ENCODE measurements at regions not wholly inside any gene's neighbourhood (a gene's known extent, or its start where the extent isn't known, plus 50 kb on each side); places are given as distances from the start of the nearest gene placed in this dataset.

DNA sequence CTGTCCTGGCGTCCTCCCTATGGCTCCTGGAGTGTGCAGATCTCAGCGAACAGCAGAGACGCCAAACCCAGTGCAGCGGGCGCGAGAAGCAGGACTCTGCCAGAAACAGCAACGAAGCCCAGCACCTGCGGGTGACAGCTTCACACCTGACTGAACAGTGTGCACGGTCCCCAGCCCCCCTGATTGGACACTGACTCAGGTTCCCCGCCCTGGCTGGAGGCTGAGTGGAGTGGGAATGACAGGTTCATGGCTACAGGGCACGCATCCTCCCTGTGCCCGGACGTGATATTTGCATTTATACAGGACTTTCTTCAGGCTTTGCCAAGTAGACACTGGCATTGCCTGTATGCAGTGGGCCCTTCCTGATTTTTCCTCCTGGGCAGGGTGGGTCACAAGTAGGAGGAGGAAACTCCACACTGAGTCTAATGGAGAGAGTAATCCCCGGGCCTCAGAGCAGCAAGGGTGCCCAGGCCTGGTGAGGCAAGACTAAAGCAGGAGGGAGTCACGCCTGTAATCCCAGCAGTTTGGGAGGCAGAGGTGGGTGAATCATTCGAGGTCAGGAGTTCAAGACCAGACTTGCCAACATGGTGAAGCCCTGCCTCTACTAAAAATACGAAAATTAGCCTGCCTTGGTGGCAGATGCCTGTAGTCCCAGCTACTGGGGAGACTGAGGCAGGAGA lies 71.6 kb downstream of the ASCL4 start:
- TF ChIP-seq YY1 (IDR thresholded peaks at IDR 0.05; ENCODE audit: insufficient read depth, insufficient read length) (no peak), ZNF274 (IDR thresholded peaks at IDR 0.05; ENCODE audit: low read depth, low read length) (no peak), SUZ12 (IDR thresholded peaks at IDR 0.05; ENCODE audit: extremely low read depth, insufficient read depth, insufficient read length) (no peak)
- peaks cover 9% of the 10 kb centered on the region; the same call in 1 of the 2 replicates for H3K9me3 ChIP-seq (ENCODE audit: insufficient read depth, low read length)
- no peak overlapping the region for H3K4me3 ChIP-seq (ENCODE audit: insufficient read length, low read depth)
- H3K27me3 ChIP-seq (ENCODE audit: insufficient read depth, insufficient read length): peaks cover 59% of the 10 kb centered on the region
- H3K9ac ChIP-seq (ENCODE audit: insufficient read length, low read depth): no peak overlapping the region
- no peaks in the 10 kb centered on the region for H3K36me3 ChIP-seq (ENCODE audit: insufficient read depth, insufficient read length, low read length)
- H3K4me1 ChIP-seq (ENCODE audit: insufficient read depth, insufficient read length): peaks cover 4% of the 10 kb centered on the region
- DNase-seq (ENCODE audit: low read depth, low spot score): no peak

DNA sequence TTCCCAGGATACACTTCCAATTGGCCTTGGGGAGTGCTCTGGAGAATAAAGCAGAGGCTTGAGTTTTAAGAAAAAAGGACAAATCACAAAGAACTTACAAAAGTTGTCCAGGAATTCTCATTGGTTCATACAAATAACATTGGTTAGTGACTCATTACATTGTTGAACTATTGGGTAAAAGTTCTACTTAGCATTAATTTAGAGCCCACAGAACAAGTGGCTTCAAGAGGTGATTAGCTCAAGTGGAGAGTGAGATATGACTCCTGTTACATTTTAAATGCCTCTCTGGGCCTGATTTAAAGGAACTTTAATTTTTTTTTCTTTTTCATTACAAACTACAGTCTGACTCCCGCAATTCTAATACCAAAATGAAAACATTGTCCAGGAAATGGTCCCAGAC lies 72.9 kb downstream of the ASCL4 start:
- no peaks in the 10 kb centered on the region for H3K36me3 ChIP-seq (ENCODE audit: insufficient read depth, insufficient read length, low read length)
- TF ChIP-seq ZNF274 (IDR thresholded peaks at IDR 0.05; ENCODE audit: low read depth, low read length) (no peak), YY1 (IDR thresholded peaks at IDR 0.05; ENCODE audit: insufficient read depth, insufficient read length) (no peak), SUZ12 (IDR thresholded peaks at IDR 0.05; ENCODE audit: extremely low read depth, insufficient read depth, insufficient read length) (no peak)

DNA sequence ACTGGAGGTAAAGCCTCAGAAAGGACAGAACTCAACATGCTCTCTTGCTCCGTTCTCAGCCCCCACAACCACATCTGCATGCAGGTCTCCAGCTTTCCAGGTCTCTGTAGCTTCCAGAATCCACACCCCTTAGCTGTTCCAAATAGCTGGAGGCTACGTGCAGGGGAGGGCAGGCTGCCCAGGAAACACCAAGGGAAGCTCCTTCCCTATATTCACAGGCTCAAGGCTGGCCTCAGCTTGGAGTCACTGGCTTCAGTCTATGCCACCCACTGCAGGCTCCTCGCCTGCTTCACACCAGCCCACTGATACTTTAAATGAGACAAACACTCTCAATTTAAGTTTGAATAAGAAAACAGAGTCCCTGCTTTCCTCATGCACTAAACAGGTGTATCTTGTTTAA lies 73.3 kb downstream of the ASCL4 start:
- DNase-seq (ENCODE audit: low read depth, low spot score): no peak
- Histone ChIP-seq H3K4me1 (ENCODE audit: insufficient read depth, insufficient read length) (peaks cover 4% of the 10 kb centered on the region), H3K9ac (ENCODE audit: insufficient read length, low read depth) (no peak overlapping the region), H3K4me3 (ENCODE audit: insufficient read length, low read depth) (no peak overlapping the region), H3K9me3 (ENCODE audit: insufficient read depth, low read length) (peaks cover 9% of the 10 kb centered on the region; the same call in 1 of the 2 replicates), H3K27me3 (ENCODE audit: insufficient read depth, insufficient read length) (peaks cover 43% of the 10 kb centered on the region), H3K36me3 (ENCODE audit: insufficient read depth, insufficient read length, low read length) (no peaks in the 10 kb centered on the region)
- TF ChIP-seq YY1 (IDR thresholded peaks at IDR 0.05; ENCODE audit: insufficient read depth, insufficient read length) (no peak), ZNF274 (IDR thresholded peaks at IDR 0.05; ENCODE audit: low read depth, low read length) (no peak), SUZ12 (IDR thresholded peaks at IDR 0.05; ENCODE audit: extremely low read depth, insufficient read depth, insufficient read length) (no peak)

More for the DNA sequence above, 72.9 kb downstream of the ASCL4 start:
- Histone ChIP-seq H3K9me3 (ENCODE audit: insufficient read depth, low read length) (peaks cover 9% of the 10 kb centered on the region; the same call in 1 of the 2 replicates), H3K9ac (ENCODE audit: insufficient read length, low read depth) (no peak overlapping the region), H3K4me3 (ENCODE audit: insufficient read length, low read depth) (no peak overlapping the region), H3K27me3 (ENCODE audit: insufficient read depth, insufficient read length) (peaks cover 47% of the 10 kb centered on the region), H3K4me1 (ENCODE audit: insufficient read depth, insufficient read length) (peaks cover 4% of the 10 kb centered on the region)
- DNase-seq (ENCODE audit: low read depth, low spot score): no peak

DNA sequence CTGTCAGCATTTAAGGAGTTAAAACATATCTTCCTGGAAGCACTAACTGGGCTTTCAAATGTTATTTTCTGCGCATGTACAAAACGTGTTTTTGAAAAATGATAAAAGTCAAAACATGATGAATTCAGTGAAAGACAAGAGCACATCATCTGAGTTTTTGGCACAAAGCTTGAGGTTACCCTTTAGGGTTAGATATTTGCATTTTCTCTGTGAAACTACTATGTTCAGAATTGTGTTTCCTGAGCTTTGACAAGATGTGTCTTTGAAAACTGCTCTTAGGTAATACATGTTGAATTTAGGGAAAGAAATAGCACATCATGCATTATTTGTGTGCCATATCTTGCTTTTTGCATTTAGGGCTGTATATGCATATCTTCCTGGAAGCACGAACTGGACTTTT lies 79.0 kb downstream of the ASCL4 start:
- DNase-seq (ENCODE audit: low read depth, low spot score): no peak
- Histone ChIP-seq H3K9ac (ENCODE audit: insufficient read length, low read depth) (no peak overlapping the region), H3K9me3 (ENCODE audit: insufficient read depth, low read length) (peaks cover 9% of the 10 kb centered on the region; the same call in 1 of the 2 replicates), H3K27me3 (ENCODE audit: insufficient read depth, insufficient read length) (no peaks in the 10 kb centered on the region), H3K36me3 (ENCODE audit: insufficient read depth, insufficient read length, low read length) (no peaks in the 10 kb centered on the region), H3K4me3 (ENCODE audit: insufficient read length, low read depth) (no peak overlapping the region), H3K4me1 (ENCODE audit: insufficient read depth, insufficient read length) (no peaks in the 10 kb centered on the region)
- TF ChIP-seq SUZ12 (IDR thresholded peaks at IDR 0.05; ENCODE audit: extremely low read depth, insufficient read depth, insufficient read length): no peak
- no peak for TF ChIP-seq YY1 (IDR thresholded peaks at IDR 0.05; ENCODE audit: insufficient read depth, insufficient read length)
- TF ChIP-seq ZNF274 (IDR thresholded peaks at IDR 0.05; ENCODE audit: low read depth, low read length): no peak

DNA sequence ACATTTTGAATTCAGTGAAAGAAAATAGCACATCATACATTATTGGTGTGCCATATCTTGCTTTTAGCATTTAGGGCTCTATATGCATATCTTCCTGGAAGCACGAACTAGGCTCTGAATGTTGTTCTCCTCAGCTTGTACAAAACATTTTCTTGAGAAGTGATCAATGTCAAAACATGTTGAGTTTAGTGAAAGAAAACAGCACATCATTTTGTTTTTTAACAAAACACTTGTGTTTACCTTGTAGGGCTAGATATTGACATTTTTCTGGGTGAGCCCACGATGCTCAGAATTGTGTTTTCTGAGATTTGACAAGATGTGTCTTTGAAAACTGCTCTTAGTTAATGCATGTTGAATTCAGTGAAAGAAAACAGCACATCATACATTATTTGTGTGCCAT lies 81.0 kb downstream of the ASCL4 start:
- TF ChIP-seq YY1 (IDR thresholded peaks at IDR 0.05; ENCODE audit: insufficient read depth, insufficient read length): no peak
- no peak for TF ChIP-seq ZNF274 (IDR thresholded peaks at IDR 0.05; ENCODE audit: low read depth, low read length)
- no peak for TF ChIP-seq SUZ12 (IDR thresholded peaks at IDR 0.05; ENCODE audit: extremely low read depth, insufficient read depth, insufficient read length)
- no peaks in the 10 kb centered on the region for H3K27me3 ChIP-seq (ENCODE audit: insufficient read depth, insufficient read length)

DNA sequence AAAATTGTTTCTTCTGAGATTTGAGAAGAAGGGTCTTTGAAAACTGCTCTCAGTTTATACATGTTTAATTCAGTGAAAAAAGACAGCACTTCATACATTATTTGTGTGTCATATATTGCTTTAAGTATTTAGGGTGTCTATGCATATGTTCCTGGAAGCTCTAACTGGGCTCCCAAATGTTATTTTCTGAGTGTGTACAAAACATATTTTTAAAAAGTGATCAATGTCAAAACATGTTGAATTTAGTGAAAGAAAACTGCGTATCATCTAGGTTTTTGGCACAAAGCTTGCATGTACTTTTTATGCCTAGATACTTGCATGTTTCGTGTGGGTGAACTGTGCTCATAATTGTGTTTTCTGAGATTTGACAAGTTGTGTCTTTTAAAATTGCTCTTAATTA lies 81.6 kb downstream of the ASCL4 start:
- no peak for DNase-seq (ENCODE audit: low read depth, low spot score)
- Histone ChIP-seq H3K4me1 (ENCODE audit: insufficient read depth, insufficient read length) (no peaks in the 10 kb centered on the region), H3K9ac (ENCODE audit: insufficient read length, low read depth) (no peak overlapping the region), H3K4me3 (ENCODE audit: insufficient read length, low read depth) (no peak overlapping the region), H3K36me3 (ENCODE audit: insufficient read depth, insufficient read length, low read length) (no peaks in the 10 kb centered on the region), H3K9me3 (ENCODE audit: insufficient read depth, low read length) (no peaks in the 10 kb centered on the region), H3K27me3 (ENCODE audit: insufficient read depth, insufficient read length) (peaks cover under 1% of the 10 kb centered on the region)
- TF ChIP-seq SUZ12 (IDR thresholded peaks at IDR 0.05; ENCODE audit: extremely low read depth, insufficient read depth, insufficient read length) (no peak), YY1 (IDR thresholded peaks at IDR 0.05; ENCODE audit: insufficient read depth, insufficient read length) (no peak), ZNF274 (IDR thresholded peaks at IDR 0.05; ENCODE audit: low read depth, low read length) (no peak)

More for the DNA sequence above, 81.0 kb downstream of the ASCL4 start:
- Histone ChIP-seq H3K36me3 (ENCODE audit: insufficient read depth, insufficient read length, low read length) (no peaks in the 10 kb centered on the region), H3K4me3 (ENCODE audit: insufficient read length, low read depth) (no peak overlapping the region), H3K9me3 (ENCODE audit: insufficient read depth, low read length) (no peaks in the 10 kb centered on the region), H3K9ac (ENCODE audit: insufficient read length, low read depth) (no peak overlapping the region), H3K4me1 (ENCODE audit: insufficient read depth, insufficient read length) (no peaks in the 10 kb centered on the region)
- no peak for DNase-seq (ENCODE audit: low read depth, low spot score)

GRCh38 chr12:107857191-107857590 lies 82.7 kb downstream of the ASCL4 start:
- Histone ChIP-seq H3K9me3 (ENCODE audit: insufficient read depth, low read length) (no peaks in the 10 kb centered on the region), H3K4me3 (ENCODE audit: insufficient read length, low read depth) (no peak overlapping the region), H3K36me3 (ENCODE audit: insufficient read depth, insufficient read length, low read length) (no peaks in the 10 kb centered on the region), H3K9ac (ENCODE audit: insufficient read length, low read depth) (no peak overlapping the region), H3K4me1 (ENCODE audit: insufficient read depth, insufficient read length) (no peaks in the 10 kb centered on the region), H3K27me3 (ENCODE audit: insufficient read depth, insufficient read length) (peaks cover 7% of the 10 kb centered on the region)
- TF ChIP-seq YY1 (IDR thresholded peaks at IDR 0.05; ENCODE audit: insufficient read depth, insufficient read length) (no peak), SUZ12 (IDR thresholded peaks at IDR 0.05; ENCODE audit: extremely low read depth, insufficient read depth, insufficient read length) (no peak), ZNF274 (IDR thresholded peaks at IDR 0.05; ENCODE audit: low read depth, low read length) (no peak)
- DNase-seq (ENCODE audit: low read depth, low spot score): no peak

Data from NT2/D1 (cell line).